Tibial nerve (tissue), 4 donors: ENCODE measurements at regions not wholly inside any gene's neighbourhood (a gene's known extent, or its start where the extent isn't known, plus 50 kb on each side); places are given as distances from the start of the nearest gene placed in this dataset.

Experiments used
- CTCF ChIP-seq, 5 experiments: fragments of 200-600 bp in 3 of 5; fragments of 450-650 bp in 2 of 5; sonication (generic) in 3 of 5; IDR thresholded peaks; one replicate each; pipeline ENCODE4 v1.5.1; 2016 to 2019; ENCODE audit warnings: antibody characterized with exemption in 5 of 5, mild to moderate bottlenecking in 3 of 5, moderate library complexity in 2 of 5
- EP300 ChIP-seq, 2 donors: sonication (generic); formaldehyde crosslinking; IDR thresholded peaks; one replicate each; pipeline ENCODE4 v1.6.1; 2017; ENCODE audit warnings: antibody characterized with exemption in 2 of 2, mild to moderate bottlenecking in 1 of 2
- POLR2A ChIP-seq, 2 donors: fragments of 450-650 bp; IDR thresholded peaks; one replicate each; pipeline ENCODE4 v1.6.1; 2017; ENCODE audit warnings: antibody characterized with exemption in 2 of 2, mild to moderate bottlenecking in 2 of 2, moderate library complexity in 2 of 2

- TF ChIP-seq CTCF (IDR thresholded peaks at IDR 0.05) = no peak
- no peak for TF ChIP-seq POLR2A (IDR thresholded peaks at IDR 0.05)
- no peak for TF ChIP-seq EP300 (IDR thresholded peaks at IDR 0.05)
These were observed 65.1 kb upstream of the VSTM2A start for GRCh38 chr7:54477083-54477482.
